ENCODE measurements at regions not wholly inside any gene's neighbourhood (a gene's known extent, or its start where the extent isn't known, plus 50 kb on each side); places are given as distances from the start of the nearest gene placed in this dataset.

GRCh38 chr2:142791335-142791734, 86.1 kb upstream of the KYNU start:
- no peak overlapping the region for H3K4ac ChIP-seq (replicated peaks; ENCODE audit: insufficient read length, low read depth, low read length)
- no peak overlapping the region for H2AK5ac ChIP-seq (ENCODE audit: low read depth, low read length)
- no peak overlapping the region for H3K18ac ChIP-seq (ENCODE audit: extremely low read depth, low read length)
- TF ChIP-seq TAF1 (IDR thresholded peaks at IDR 0.05; ENCODE audit: low read depth, low read length) (no peak), CTCF (IDR thresholded peaks at IDR 0.05; ENCODE audit: control extremely low read depth in 1 of 3, insufficient read depth in 1 of 3, low read depth in 1 of 3, low read length in 3 of 3) (no peak), YY1 (IDR thresholded peaks at IDR 0.05; ENCODE audit: low read depth, low read length) (no peak), RFX5 (IDR thresholded peaks at IDR 0.05; ENCODE audit: borderline replicate concordance, low read depth, low read length) (no peak), RAD21 (IDR thresholded peaks at IDR 0.05 in 1 of 2, conservative IDR thresholded peaks at IDR 0.05 in 1 of 2; ENCODE audit: low read depth in 2 of 2, low read length in 2 of 2) (no peak), ASH2L (IDR thresholded peaks at IDR 0.05; ENCODE audit: low read length) (no peak), SIX5 (IDR thresholded peaks at IDR 0.05; ENCODE audit: low read depth, low read length) (no peak), RNF2 (IDR thresholded peaks at IDR 0.05; ENCODE audit: borderline replicate concordance, low read depth, low read length, missing control alignments, poor library complexity, severe bottlenecking) (no peak), POU5F1 (IDR thresholded peaks at IDR 0.05; ENCODE audit: low read depth, low read length) (no peak), MAX (IDR thresholded peaks at IDR 0.05) (no peak), CREB1 (IDR thresholded peaks at IDR 0.05) (no peak), SIRT6 (IDR thresholded peaks at IDR 0.05; ENCODE audit: low read length) (no peak), TEAD4 (IDR thresholded peaks at IDR 0.05; ENCODE audit: low read depth, low read length) (no peak)
- H2AFZ ChIP-seq (ENCODE audit: low read length): no peak overlapping the region
- no peak overlapping the region for H3K27ac ChIP-seq (ENCODE audit: low read depth, low read length)
- H3K9ac ChIP-seq (replicated peaks in 1 of 4; ENCODE audit: extremely low read depth in 1 of 4, low read depth in 3 of 4, low read length in 3 of 4): no peak overlapping the region
- H3K4me1 ChIP-seq (replicated peaks in 1 of 4; ENCODE audit: control insufficient read depth in 3 of 4, insufficient read depth in 4 of 4, low read length in 3 of 4): no peaks in the 10 kb centered on the region
- H3K4me2 ChIP-seq (ENCODE audit: insufficient read depth in 1 of 2, low read depth in 2 of 2, low read length in 2 of 2): no peak overlapping the region
- H4K91ac ChIP-seq (replicated peaks; ENCODE audit: insufficient read length, low read length): no peak overlapping the region
- no peak overlapping the region for H4K5ac ChIP-seq (ENCODE audit: insufficient read length, low read depth, low read length)
- no peaks in the 10 kb centered on the region for H3K79me1 ChIP-seq (ENCODE audit: low read depth, low read length)
- H3K56ac ChIP-seq (replicated peaks; ENCODE audit: insufficient read length, low read depth, low read length): no peak overlapping the region
- no peak overlapping the region for H4K8ac ChIP-seq (ENCODE audit: extremely low read depth, insufficient read depth, low read length)
- H3K27me3 ChIP-seq (replicated peaks in 1 of 4; ENCODE audit: control insufficient read depth in 3 of 4, extremely low read depth in 1 of 4, insufficient read depth in 3 of 4, low read length in 3 of 4): no peaks in the 10 kb centered on the region
- no peak overlapping the region for H3K23ac ChIP-seq (ENCODE audit: insufficient read length)
- H3K14ac ChIP-seq (ENCODE audit: insufficient read length): no peak overlapping the region
- no peaks in the 10 kb centered on the region for H3K9me3 ChIP-seq (ENCODE audit: insufficient read depth in 2 of 2, low read depth in 1 of 2, low read length in 1 of 2)
- no peak overlapping the region for H2BK20ac ChIP-seq (ENCODE audit: low read length)
- DNase-seq (ENCODE audit: low read depth in 1 of 2, low spot score in 2 of 2): no peak
- FAIRE-seq: no peak
- H3K79me2 ChIP-seq (ENCODE audit: control insufficient read depth in 1 of 2, insufficient read depth in 2 of 2, low read length in 2 of 2): no peaks in the 10 kb centered on the region
- POLR2A ChIA-PET (ENCODE audit: partially characterized antibody): no interaction called here
- no peak overlapping the region for H2BK12ac ChIP-seq (ENCODE audit: low read depth, low read length)
- no peak overlapping the region for H2BK5ac ChIP-seq (ENCODE audit: low read depth, low read length)
- H3K23me2 ChIP-seq (ENCODE audit: low read depth, low read length): no peaks in the 10 kb centered on the region
- H3K4me3 ChIP-seq (ENCODE audit: extremely low read depth in 1 of 4, insufficient read depth in 2 of 4, low read depth in 3 of 4, low read length in 4 of 4): no peak overlapping the region
- H2BK15ac ChIP-seq (ENCODE audit: low read length): no peak overlapping the region
- no peaks in the 10 kb centered on the region for H4K20me1 ChIP-seq (replicated peaks in 1 of 2; ENCODE audit: control insufficient read depth in 1 of 2, insufficient read depth in 2 of 2, low read length in 2 of 2)
- H3K36me3 ChIP-seq (ENCODE audit: control insufficient read depth in 2 of 4, insufficient read depth in 4 of 4, low read length in 3 of 4): no peaks in the 10 kb centered on the region
- H2BK120ac ChIP-seq (replicated peaks; ENCODE audit: low read depth, low read length): no peak overlapping the region
- CTCF ChIA-PET (ENCODE audit: partially characterized antibody): no interaction called here

All from H1 (cell line).